HFFc6 (cell line): ENCODE measurements at regions not wholly inside any gene's neighbourhood (a gene's known extent, or its start where the extent isn't known, plus 50 kb on each side); places are given as distances from the start of the nearest gene placed in this dataset.
A peak's percentile ranks its signal among the peaks of the same experiment; 100 is the strongest.

ENCODE experiments used
- DNase-seq: peaks from one replicate; pipeline ENCODE4 v3.0.0-alpha.2; 2018
- H3K27ac Mint-ChIP-seq: 2 replicates; pipeline ENCODE4 v1.8.0; 2020; ENCODE audit warnings: mild to moderate bottlenecking, mixed read lengths
- H3K27me3 Mint-ChIP-seq: 2 replicates; pipeline ENCODE4 v1.8.0; 2021; ENCODE audit warnings: mild to moderate bottlenecking, moderate library complexity, mixed read lengths; ENCODE audit not compliant: insufficient read depth
- H3K36me3 Mint-ChIP-seq: 2 replicates; pipeline ENCODE4 v1.8.0; 2021; ENCODE audit warnings: low read depth, mixed read lengths
- H3K4me1 Mint-ChIP-seq: 2 replicates; pipeline ENCODE4 v1.8.0; 2020; ENCODE audit warnings: low read depth, mixed read lengths
- H3K4me3 Mint-ChIP-seq: 2 replicates; pipeline ENCODE4 v1.8.0; 2020; ENCODE audit warnings: mild to moderate bottlenecking, moderate library complexity, mixed read lengths
- H3K9me3 Mint-ChIP-seq: 2 replicates; pipeline ENCODE4 v1.8.0; 2020; ENCODE audit warnings: mild to moderate bottlenecking, mixed read lengths
- CTCF ChIP-seq: fragments of 200-600 bp; sonication (generic); IDR thresholded peaks from 2 replicates; pipeline ENCODE4 v1.5.0; 2021; ENCODE audit warnings: antibody characterized with exemption, mild to moderate bottlenecking

GRCh38 chr13:82356667-82357410 lies 1525.4 kb downstream of the SLITRK1 start:
- H3K4me3 Mint-ChIP-seq: peak overlapping the region; percentile 32; the same call in 1 of the 2 replicates
- DNase-seq: peak; percentile 2
- no peaks in the 10 kb centered on the region for H3K9me3 Mint-ChIP-seq
- peaks cover 2% of the 10 kb centered on the region; the same call in 1 of the 2 replicates for H3K27me3 Mint-ChIP-seq
- no peaks in the 10 kb centered on the region for H3K36me3 Mint-ChIP-seq
- H3K27ac Mint-ChIP-seq: peak overlapping the region; percentile 36
- TF ChIP-seq CTCF: peak; percentile 67; the same call in 1 of the 2 replicates
- H3K4me1 Mint-ChIP-seq: peaks cover 43% of the 10 kb centered on the region

GRCh38 chr13:82344867-82345266 lies 1537.4 kb downstream of the SLITRK1 start:
- H3K27me3 Mint-ChIP-seq: no peaks in the 10 kb centered on the region; the same call in none of the 2 replicates
- TF ChIP-seq CTCF: no peak
- H3K4me3 Mint-ChIP-seq: no peak overlapping the region
- H3K36me3 Mint-ChIP-seq: no peaks in the 10 kb centered on the region
- DNase-seq: no peak
- H3K9me3 Mint-ChIP-seq: no peaks in the 10 kb centered on the region
- no peak overlapping the region for H3K27ac Mint-ChIP-seq
- peaks cover 7% of the 10 kb centered on the region for H3K4me1 Mint-ChIP-seq

DNA sequence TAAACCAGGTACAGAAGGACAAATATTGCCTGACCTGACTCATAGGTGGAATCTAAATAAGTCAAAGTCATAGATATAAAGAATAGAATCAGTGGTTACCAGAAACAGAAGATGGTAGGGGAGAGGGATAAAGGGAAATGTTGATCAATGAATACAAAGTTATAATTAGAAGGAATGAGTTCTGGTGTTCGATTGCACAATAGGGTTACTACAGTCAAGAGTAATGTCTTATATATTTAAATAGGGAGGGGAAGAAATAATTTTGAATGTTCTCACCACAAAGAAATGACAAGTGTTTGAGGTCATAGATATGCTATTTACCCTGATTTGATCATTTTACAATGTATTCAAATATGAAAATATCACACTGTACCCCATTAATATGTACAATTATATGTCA lies 1541.2 kb downstream of the SLITRK1 start:
- H3K27ac Mint-ChIP-seq: no peak overlapping the region
- no peak for TF ChIP-seq CTCF
- H3K4me3 Mint-ChIP-seq: no peak overlapping the region
- H3K27me3 Mint-ChIP-seq: no peaks in the 10 kb centered on the region; the same call in none of the 2 replicates
- no peaks in the 10 kb centered on the region for H3K36me3 Mint-ChIP-seq
- H3K9me3 Mint-ChIP-seq: no peaks in the 10 kb centered on the region
- DNase-seq: no peak
- H3K4me1 Mint-ChIP-seq: peaks cover 7% of the 10 kb centered on the region

- no peaks in the 10 kb centered on the region for H3K4me1 Mint-ChIP-seq
- no peaks in the 10 kb centered on the region for H3K9me3 Mint-ChIP-seq
- no peaks in the 10 kb centered on the region for H3K36me3 Mint-ChIP-seq
- TF ChIP-seq CTCF: peak; percentile 85
- no peak for DNase-seq
- H3K4me3 Mint-ChIP-seq: no peak overlapping the region
- peaks cover 1% of the 10 kb centered on the region; the same call in 1 of the 2 replicates for H3K27me3 Mint-ChIP-seq
- H3K27ac Mint-ChIP-seq: no peak overlapping the region
Measured at GRCh38 chr13:82330499-82330898, 1551.8 kb downstream of the SLITRK1 start.

- H3K27me3 Mint-ChIP-seq: no peaks in the 10 kb centered on the region; the same call in 1 of the 2 replicates
- peaks cover 38% of the 10 kb centered on the region for H3K4me1 Mint-ChIP-seq
- TF ChIP-seq CTCF: no peak
- DNase-seq: no peak
- no peaks in the 10 kb centered on the region for H3K9me3 Mint-ChIP-seq
- H3K27ac Mint-ChIP-seq: no peak overlapping the region
- H3K36me3 Mint-ChIP-seq: no peaks in the 10 kb centered on the region; the same call in 1 of the 2 replicates
- peak overlapping the region; percentile 46; the same call in 1 of the 2 replicates for H3K4me3 Mint-ChIP-seq
Measured at GRCh38 chr13:82323101-82323500, 1559.2 kb downstream of the SLITRK1 start.
